ENCODE measurements at regions not wholly inside any gene's neighbourhood (a gene's known extent, or its start where the extent isn't known, plus 50 kb on each side); places are given as distances from the start of the nearest gene placed in this dataset.

- TF ChIP-seq CTCF (IDR thresholded peaks at IDR 0.05; ENCODE audit: poor library complexity) (no peak), EZH2phosphoT487 (IDR thresholded peaks at IDR 0.05; ENCODE audit: low read depth, severe bottlenecking, unreplicated experiment) (no peak)
Observed at GRCh38 chr2:222780051-222780450, 80.8 kb upstream of the ACSL3 start.

All from hepatocyte (in vitro differentiated cells).